ENCODE measurements at regions not wholly inside any gene's neighbourhood (a gene's known extent, or its start where the extent isn't known, plus 50 kb on each side); places are given as distances from the start of the nearest gene placed in this dataset.

DNA sequence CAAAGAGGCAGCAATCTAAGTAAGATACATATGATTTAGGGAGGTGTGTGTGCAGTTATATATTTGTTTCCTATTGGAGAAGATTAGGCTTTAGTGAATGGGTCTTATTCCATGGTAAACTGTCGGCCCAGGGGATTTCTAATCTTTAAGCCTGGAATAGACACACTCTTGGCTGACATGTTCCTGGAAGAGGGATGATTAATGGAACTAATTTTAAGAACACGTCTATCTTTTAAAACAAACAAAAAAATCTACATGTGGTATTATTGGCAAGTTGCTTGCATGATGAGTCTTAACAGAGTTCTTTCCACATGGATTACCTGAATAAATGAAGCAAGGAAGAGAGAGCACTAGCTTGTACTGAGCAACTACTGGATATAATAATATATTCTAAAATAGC lies 114.2 kb upstream of the NT5C1B start:
- TF ChIP-seq, protein P1, sequence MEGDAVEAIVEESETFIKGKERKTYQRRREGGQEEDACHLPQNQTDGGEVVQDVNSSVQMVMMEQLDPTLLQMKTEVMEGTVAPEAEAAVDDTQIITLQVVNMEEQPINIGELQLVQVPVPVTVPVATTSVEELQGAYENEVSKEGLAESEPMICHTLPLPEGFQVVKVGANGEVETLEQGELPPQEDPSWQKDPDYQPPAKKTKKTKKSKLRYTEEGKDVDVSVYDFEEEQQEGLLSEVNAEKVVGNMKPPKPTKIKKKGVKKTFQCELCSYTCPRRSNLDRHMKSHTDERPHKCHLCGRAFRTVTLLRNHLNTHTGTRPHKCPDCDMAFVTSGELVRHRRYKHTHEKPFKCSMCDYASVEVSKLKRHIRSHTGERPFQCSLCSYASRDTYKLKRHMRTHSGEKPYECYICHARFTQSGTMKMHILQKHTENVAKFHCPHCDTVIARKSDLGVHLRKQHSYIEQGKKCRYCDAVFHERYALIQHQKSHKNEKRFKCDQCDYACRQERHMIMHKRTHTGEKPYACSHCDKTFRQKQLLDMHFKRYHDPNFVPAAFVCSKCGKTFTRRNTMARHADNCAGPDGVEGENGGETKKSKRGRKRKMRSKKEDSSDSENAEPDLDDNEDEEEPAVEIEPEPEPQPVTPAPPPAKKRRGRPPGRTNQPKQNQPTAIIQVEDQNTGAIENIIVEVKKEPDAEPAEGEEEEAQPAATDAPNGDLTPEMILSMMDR (IDR thresholded peaks at IDR 0.05 in 4 of 5, conservative IDR thresholded peaks at IDR 0.05 in 1 of 5): no peak
- no peak for TF ChIP-seq POLR2A (IDR thresholded peaks at IDR 0.05)
